Breast epithelium (tissue), 4 donors: ENCODE measurements at regions not wholly inside any gene's neighbourhood (a gene's known extent, or its start where the extent isn't known, plus 50 kb on each side); places are given as distances from the start of the nearest gene placed in this dataset.

Experiments
- DNase-seq, 2 donors: peaks; one replicate each; pipeline ENCODE4 v3.0.0-alpha.2; 2019; ENCODE audit warnings: low spot score in 2 of 2
- H3K27ac ChIP-seq, 2 donors: fragments of 200-600 bp; sonication (generic) in 1 of 2; one replicate each; pipeline ENCODE4 v1.5.1; 2016 to 2019; ENCODE audit warnings: mild to moderate bottlenecking in 1 of 2
- H3K27me3 ChIP-seq, 2 donors: fragments of 200-600 bp; sonication (generic) in 1 of 2; one replicate each; pipeline versions ENCODE4 v1.5.1 to v1.6.0; 2017 to 2019; ENCODE audit warnings: control low read depth in 1 of 2, mild to moderate bottlenecking in 1 of 2
- H3K36me3 ChIP-seq: fragments of 200-600 bp; one replicate; pipeline ENCODE4 v1.5.1; 2019
- H3K4me1 ChIP-seq, 2 donors: fragments of 200-600 bp; sonication (generic); one replicate each; pipeline ENCODE4 v1.5.1; 2016 to 2019; ENCODE audit warnings: control low read depth in 1 of 2
- H3K4me3 ChIP-seq, 3 donors: fragments of 200-600 bp; sonication (generic); 1 replicate in 2 of 3; 2 replicates in 1 of 3; pipeline ENCODE4 v1.5.1; 2016 to 2019; ENCODE audit warnings: mild to moderate bottlenecking in 3 of 3, moderate library complexity in 2 of 3
- H3K9me3 ChIP-seq, 2 donors: fragments of 200-600 bp; sonication (generic) in 1 of 2; one replicate each; pipeline ENCODE4 v1.5.1; 2016 to 2019; ENCODE audit warnings: control low read depth in 1 of 2
- POLR2A ChIP-seq: fragments of 450-650 bp; IDR thresholded peaks from one replicate; pipeline ENCODE4 v1.6.1; 2016; ENCODE audit warnings: antibody characterized with exemption, mild to moderate bottlenecking, moderate library complexity
- POLR2AphosphoS5 ChIP-seq, 3 donors: sonication (generic); formaldehyde crosslinking; IDR thresholded peaks; one replicate each; pipeline ENCODE4 v1.6.1; 2017; ENCODE audit warnings: antibody characterized with exemption in 3 of 3
- intact Hi-C: fragments of 100-400 bp; cut with DNase I; formaldehyde crosslinking; loops from one replicate; pipeline ENCODE4 v1.15.1; 2023; ENCODE audit warnings: low total_unique reads
- TF ChIP-seq, protein P1 (sequence below), 3 donors: fragments of 450-650 bp; IDR thresholded peaks; one replicate each; pipeline ENCODE4 v1.5.1; 2016 to 2017; ENCODE audit warnings: antibody characterized with exemption in 3 of 3, mild to moderate bottlenecking in 3 of 3, moderate library complexity in 3 of 3

DNA sequence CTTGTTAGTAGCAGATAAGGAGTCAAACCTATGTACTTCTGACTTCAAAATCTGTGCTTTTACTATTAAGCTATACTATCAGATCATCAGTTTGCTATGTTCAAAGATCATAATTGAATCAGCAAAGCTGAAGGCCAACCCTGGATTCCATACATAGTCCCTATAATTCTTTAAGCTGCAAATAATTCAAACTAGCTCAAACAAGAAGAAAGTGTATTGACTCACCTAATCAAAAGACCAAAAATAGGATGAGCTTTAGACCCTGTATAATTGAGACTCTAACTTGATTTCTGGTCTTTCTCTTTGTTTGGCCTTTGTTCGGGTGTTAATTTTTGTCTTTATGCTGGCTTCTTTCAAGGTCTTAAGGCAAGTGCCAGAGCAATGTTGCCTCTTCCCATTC lies 213.7 kb downstream of the CWF19L2 start:
- Histone ChIP-seq H3K4me3 (no peak overlapping the region), H3K9me3 (no peaks in the 10 kb centered on the region), H3K4me1 (no peaks in the 10 kb centered on the region), H3K36me3 (no peaks in the 10 kb centered on the region), H3K27ac (no peak overlapping the region), H3K27me3 (no peaks in the 10 kb centered on the region)
- TF ChIP-seq, protein P1, sequence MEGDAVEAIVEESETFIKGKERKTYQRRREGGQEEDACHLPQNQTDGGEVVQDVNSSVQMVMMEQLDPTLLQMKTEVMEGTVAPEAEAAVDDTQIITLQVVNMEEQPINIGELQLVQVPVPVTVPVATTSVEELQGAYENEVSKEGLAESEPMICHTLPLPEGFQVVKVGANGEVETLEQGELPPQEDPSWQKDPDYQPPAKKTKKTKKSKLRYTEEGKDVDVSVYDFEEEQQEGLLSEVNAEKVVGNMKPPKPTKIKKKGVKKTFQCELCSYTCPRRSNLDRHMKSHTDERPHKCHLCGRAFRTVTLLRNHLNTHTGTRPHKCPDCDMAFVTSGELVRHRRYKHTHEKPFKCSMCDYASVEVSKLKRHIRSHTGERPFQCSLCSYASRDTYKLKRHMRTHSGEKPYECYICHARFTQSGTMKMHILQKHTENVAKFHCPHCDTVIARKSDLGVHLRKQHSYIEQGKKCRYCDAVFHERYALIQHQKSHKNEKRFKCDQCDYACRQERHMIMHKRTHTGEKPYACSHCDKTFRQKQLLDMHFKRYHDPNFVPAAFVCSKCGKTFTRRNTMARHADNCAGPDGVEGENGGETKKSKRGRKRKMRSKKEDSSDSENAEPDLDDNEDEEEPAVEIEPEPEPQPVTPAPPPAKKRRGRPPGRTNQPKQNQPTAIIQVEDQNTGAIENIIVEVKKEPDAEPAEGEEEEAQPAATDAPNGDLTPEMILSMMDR (IDR thresholded peaks at IDR 0.05) = no peak
- TF ChIP-seq POLR2A (no peak), POLR2AphosphoS5 (IDR thresholded peaks at IDR 0.05) (no peak)
- intact Hi-C loops = no loop called here
- no peak for DNase-seq

DNA sequence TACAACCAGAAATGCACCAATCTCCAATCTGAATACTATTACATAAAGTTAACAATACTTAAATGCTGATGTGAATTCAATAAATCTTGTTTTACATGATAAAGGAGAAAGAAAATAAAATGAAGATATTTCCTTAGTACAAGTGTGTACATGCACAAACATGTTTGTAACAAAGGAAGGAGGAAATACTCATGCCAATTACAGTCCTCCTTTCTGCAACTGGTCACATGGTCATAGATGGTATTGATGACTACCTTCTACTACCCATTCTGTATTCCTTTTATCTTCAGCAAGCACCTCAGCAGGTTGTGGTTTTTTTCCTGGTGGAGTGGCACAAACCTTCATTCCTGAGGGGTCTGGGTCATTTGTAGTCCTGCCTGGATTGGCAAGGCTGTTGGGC lies 214.2 kb upstream of the GUCY1A2 start:
- H3K27ac ChIP-seq = no peak overlapping the region
- H3K4me1 ChIP-seq = no peaks in the 10 kb centered on the region
- no peaks in the 10 kb centered on the region for H3K27me3 ChIP-seq
- no peak overlapping the region for H3K4me3 ChIP-seq
- peaks cover 0 to 14% of the 10 kb centered on the region in 2 donors for H3K9me3 ChIP-seq
- TF ChIP-seq, protein P1 (IDR thresholded peaks at IDR 0.05) = no peak
- TF ChIP-seq POLR2AphosphoS5 (IDR thresholded peaks at IDR 0.05) (no peak), POLR2A (no peak)
- DNase-seq = no peak
- no peaks in the 10 kb centered on the region for H3K36me3 ChIP-seq
- intact Hi-C loops = no loop called here

DNA sequence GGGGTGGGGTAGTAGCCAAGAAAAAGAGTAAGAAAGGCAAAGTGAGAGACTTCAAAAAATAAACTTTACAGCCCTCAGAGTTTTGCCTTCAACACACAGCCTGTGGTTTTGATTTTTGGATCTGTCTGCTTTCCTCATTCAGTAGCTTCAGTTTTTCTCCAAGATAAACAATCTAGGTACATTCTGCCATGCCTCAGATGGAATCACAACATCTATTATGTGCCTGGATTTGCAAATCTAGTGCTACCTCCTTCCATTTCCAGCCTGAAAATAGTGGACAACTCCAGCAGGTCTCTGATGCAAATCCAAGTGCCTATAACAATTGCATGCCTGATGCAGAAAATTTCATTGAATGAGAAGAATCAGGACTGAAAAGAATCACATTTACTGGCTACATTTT lies 206.6 kb upstream of the GUCY1A2 start:
- H3K4me1 ChIP-seq = no peaks in the 10 kb centered on the region
- no peaks in the 10 kb centered on the region for H3K36me3 ChIP-seq
- no peaks in the 10 kb centered on the region for H3K9me3 ChIP-seq
- intact Hi-C loops = no loop called here
- H3K27ac ChIP-seq = no peak overlapping the region
- H3K4me3 ChIP-seq = no peak overlapping the region
- TF ChIP-seq POLR2A = no peak
- TF ChIP-seq, protein P1 (IDR thresholded peaks at IDR 0.05) = no peak
- TF ChIP-seq POLR2AphosphoS5 (IDR thresholded peaks at IDR 0.05) = no peak
- H3K27me3 ChIP-seq = no peaks in the 10 kb centered on the region
- no peak for DNase-seq

DNA sequence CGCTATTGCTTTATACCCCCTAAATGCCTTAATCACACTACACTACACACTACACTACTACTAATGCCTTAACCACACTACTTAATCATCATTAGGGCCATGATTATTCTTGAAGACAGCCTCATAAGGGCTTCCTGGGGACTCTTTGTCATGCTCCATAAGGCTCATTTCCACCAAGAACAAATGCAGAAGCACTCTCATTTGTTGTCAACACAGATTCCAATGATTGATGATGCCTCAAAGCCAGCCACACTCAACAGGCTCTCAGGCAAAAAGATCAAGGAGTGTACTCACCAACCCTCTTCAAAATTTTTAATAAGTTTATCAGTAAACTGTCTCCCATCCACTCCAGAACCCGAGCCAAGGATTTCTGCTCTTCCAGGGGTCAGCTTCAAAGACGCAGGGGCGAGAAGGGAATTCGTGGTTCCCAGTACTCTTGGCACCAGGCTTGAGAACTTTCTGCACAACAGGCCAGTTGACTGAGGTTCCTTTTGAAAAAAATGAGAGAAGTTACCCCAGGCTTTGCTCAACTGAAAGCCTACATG lies 204.7 kb upstream of the GUCY1A2 start:
- TF ChIP-seq POLR2A = no peak
- TF ChIP-seq, protein P1 (IDR thresholded peaks at IDR 0.05) = no peak

DNA sequence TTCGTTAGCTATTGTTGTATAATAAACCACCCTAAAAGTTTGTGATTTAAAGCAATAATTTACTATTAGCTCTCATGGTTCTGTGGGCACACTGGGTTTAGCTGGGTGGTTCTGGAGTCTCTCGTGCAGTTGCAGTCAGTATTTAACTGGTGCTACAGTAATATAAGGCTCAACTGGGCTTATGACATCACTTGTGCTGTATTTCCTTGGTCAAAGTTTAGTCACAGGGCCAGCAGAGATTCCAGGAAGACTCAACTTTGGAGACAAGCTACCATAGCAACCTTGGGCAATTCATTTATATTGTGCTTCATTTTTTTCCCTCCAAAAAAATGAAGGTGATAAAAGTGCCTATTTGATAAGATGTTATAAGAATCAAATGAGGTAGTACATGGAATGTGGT lies 204.2 kb upstream of the GUCY1A2 start:
- intact Hi-C loops = no loop called here
- Histone ChIP-seq H3K4me1 (no peaks in the 10 kb centered on the region), H3K9me3 (no peaks in the 10 kb centered on the region), H3K27ac (no peak overlapping the region), H3K36me3 (no peaks in the 10 kb centered on the region), H3K4me3 (no peak overlapping the region), H3K27me3 (no peaks in the 10 kb centered on the region)
- TF ChIP-seq, protein P1 (IDR thresholded peaks at IDR 0.05) = no peak
- TF ChIP-seq POLR2A = no peak
- TF ChIP-seq POLR2AphosphoS5 (IDR thresholded peaks at IDR 0.05) = no peak
- no peak for DNase-seq

More for the DNA sequence above, 204.7 kb upstream of the GUCY1A2 start:
- no peaks in the 10 kb centered on the region for H3K4me1 ChIP-seq
- H3K27ac ChIP-seq = no peak overlapping the region
- no peaks in the 10 kb centered on the region for H3K9me3 ChIP-seq
- H3K36me3 ChIP-seq = no peaks in the 10 kb centered on the region
- DNase-seq = no peak
- H3K4me3 ChIP-seq = no peak overlapping the region
- intact Hi-C loops = no loop called here
- no peaks in the 10 kb centered on the region for H3K27me3 ChIP-seq
